ENCODE measurements at regions not wholly inside any gene's neighbourhood (a gene's known extent, or its start where the extent isn't known, plus 50 kb on each side); places are given as distances from the start of the nearest gene placed in this dataset.

GRCh38 chr9:95822583-95823431, 52.7 kb upstream of the ERCC6L2 start:
- DNase-seq (ENCODE audit: low read depth), result peak; percentile 69

GRCh38 chr9:95822015-95822414, 53.5 kb upstream of the ERCC6L2 start:
- no peak for DNase-seq (ENCODE audit: low read depth)

- no peak for DNase-seq (ENCODE audit: low read depth)
Measured at GRCh38 chr9:95820074-95820473, 55.4 kb upstream of the ERCC6L2 start.

- no peak for DNase-seq (ENCODE audit: low read depth)
Measured at GRCh38 chr9:95819636-95820035, 55.9 kb upstream of the ERCC6L2 start.

GRCh38 chr9:95817205-95817604, 58.3 kb upstream of the ERCC6L2 start:
- DNase-seq (ENCODE audit: low read depth), result no peak

GRCh38 chr9:95816716-95817115, 58.8 kb upstream of the ERCC6L2 start:
- DNase-seq (ENCODE audit: low read depth), result no peak

GRCh38 chr9:95815961-95816360, 59.5 kb upstream of the ERCC6L2 start:
- no peak for DNase-seq (ENCODE audit: low read depth)

GRCh38 chr9:95815133-95815532, 60.4 kb upstream of the ERCC6L2 start:
- no peak for DNase-seq (ENCODE audit: low read depth)

- peak; percentile 62 for DNase-seq (ENCODE audit: low read depth)
Measured at GRCh38 chr9:95813923-95814322, 61.6 kb upstream of the ERCC6L2 start.

GRCh38 chr9:95810814-95811213, 64.7 kb upstream of the ERCC6L2 start:
- DNase-seq (ENCODE audit: low read depth), result no peak

GRCh38 chr9:95810133-95810532, 65.4 kb upstream of the ERCC6L2 start:
- no peak for DNase-seq (ENCODE audit: low read depth)

- no peak for DNase-seq (ENCODE audit: low read depth)
Measured at GRCh38 chr9:95809686-95810085, 65.8 kb upstream of the ERCC6L2 start.

GRCh38 chr9:95808011-95808410, 67.5 kb upstream of the ERCC6L2 start:
- DNase-seq (ENCODE audit: low read depth), result no peak

- no peak for DNase-seq (ENCODE audit: low read depth)
Measured at GRCh38 chr9:95807326-95807947, 68.1 kb upstream of the ERCC6L2 start.

GRCh38 chr9:95803197-95803596, 72.3 kb upstream of the ERCC6L2 start:
- no peak for DNase-seq (ENCODE audit: low read depth)

GRCh38 chr9:95801797-95802196, 73.7 kb upstream of the ERCC6L2 start:
- no peak for DNase-seq (ENCODE audit: low read depth)

GRCh38 chr9:95796029-95796428, 79.5 kb upstream of the ERCC6L2 start:
- no peak for DNase-seq (ENCODE audit: low read depth)

- DNase-seq (ENCODE audit: low read depth), result peak; percentile 91
Measured at GRCh38 chr9:95793924-95794828, 81.3 kb upstream of the ERCC6L2 start.

- DNase-seq (ENCODE audit: low read depth), result no peak
Measured at GRCh38 chr9:95791695-95792094, 83.8 kb upstream of the ERCC6L2 start.

- DNase-seq (ENCODE audit: low read depth), result no peak
Measured at GRCh38 chr9:95791286-95791685, 84.2 kb upstream of the ERCC6L2 start.

- DNase-seq (ENCODE audit: low read depth), result no peak
Measured at GRCh38 chr9:95788521-95788991, 86.9 kb upstream of the ERCC6L2 start.

GRCh38 chr9:95788021-95788420, 87.5 kb upstream of the ERCC6L2 start:
- no peak for DNase-seq (ENCODE audit: low read depth)
